ENCODE measurements at regions not wholly inside any gene's neighbourhood (a gene's known extent, or its start where the extent isn't known, plus 50 kb on each side); places are given as distances from the start of the nearest gene placed in this dataset.

GRCh38 chr17:65294181-65294719 is 157.1 kb downstream of the RGS9 start:
- TF ChIP-seq CTCF (conservative IDR thresholded peaks at IDR 0.05 in 1 of 2, IDR thresholded peaks at IDR 0.05 in 1 of 2; ENCODE audit: extremely low read depth in 1 of 2, insufficient read depth in 1 of 2, low read depth in 1 of 2, low read length in 2 of 2) (peak; percentile 65 to 91), EZH2 (IDR thresholded peaks at IDR 0.05; ENCODE audit: borderline replicate concordance, low read length) (no peak)

Data from mammary epithelial cell (primary cell).